CD14-positive monocyte (primary cell): ENCODE measurements at regions not wholly inside any gene's neighbourhood (a gene's known extent, or its start where the extent isn't known, plus 50 kb on each side); places are given as distances from the start of the nearest gene placed in this dataset.

ENCODE experiments used
- DNase-seq, 3 donors: peaks; one replicate each; pipeline ENCODE4 v3.0.0-alpha.2; 2011 to 2022
- H2AFZ ChIP-seq: 2 replicates; pipeline ENCODE4 v1.6.0; 2012; ENCODE audit warnings: mild to moderate bottlenecking, low read depth, low read length, inconsistent platforms; ENCODE audit not compliant: insufficient read depth, poor library complexity, severe bottlenecking
- H3K27ac ChIP-seq, 2 donors: 1 replicate in 1 of 2; 2 replicates in 1 of 2; pipeline ENCODE4 v1.5.1; 2012 to 2013; ENCODE audit warnings: low read length in 2 of 2, control low read depth in 1 of 2, inconsistent platforms in 1 of 2, low read depth in 1 of 2, mild to moderate bottlenecking in 1 of 2
- H3K27me3 ChIP-seq, 2 donors: one replicate each; pipeline versions ENCODE4 v1.6.0 to v1.6.1; 2011 to 2013; ENCODE audit warnings: low read length in 2 of 2; ENCODE audit not compliant: control insufficient read depth in 2 of 2, insufficient read depth in 2 of 2
- H3K36me3 ChIP-seq, 2 donors: replicated peaks in 1 of 2; 1 replicate in 1 of 2; 2 replicates in 1 of 2; pipeline versions ENCODE4 v1.5.1 to v1.6.1; 2012 to 2013; ENCODE audit warnings: low read length in 2 of 2, control low read depth in 1 of 2, inconsistent platforms in 1 of 2, mild to moderate bottlenecking in 1 of 2; ENCODE audit not compliant: insufficient read depth in 2 of 2, control insufficient read depth in 1 of 2
- H3K4me1 ChIP-seq, 2 donors: 1 replicate in 1 of 2; 2 replicates in 1 of 2; pipeline versions ENCODE4 v1.5.1 to v1.6.1; 2012 to 2013; ENCODE audit warnings: low read length in 2 of 2, control low read depth in 1 of 2, inconsistent platforms in 1 of 2, mild to moderate bottlenecking in 1 of 2, moderate library complexity in 1 of 2; ENCODE audit not compliant: insufficient read depth in 2 of 2, control insufficient read depth in 1 of 2
- H3K4me2 ChIP-seq: replicated peaks from 2 replicates; pipeline ENCODE3; 2012; ENCODE audit warnings: low read length, moderate library complexity, mild to moderate bottlenecking; ENCODE audit not compliant: poor library complexity, severe bottlenecking; ENCODE audit errors: extremely low read depth
- H3K4me3 ChIP-seq, 3 experiments: fragments of 200-600 bp in 1 of 3; sonication (generic) in 1 of 3; replicated peaks in 1 of 3; 1 replicate in 2 of 3; 2 replicates in 1 of 3; pipeline ENCODE4 v1.5.1; 2011 to 2013; ENCODE audit warnings: low read length in 3 of 3, mild to moderate bottlenecking in 3 of 3, control low read depth in 2 of 3, low read depth in 2 of 3, inconsistent platforms in 1 of 3, moderate library complexity in 1 of 3
- H3K79me2 ChIP-seq: 2 replicates; pipeline ENCODE4 v1.6.0; 2012; ENCODE audit warnings: mild to moderate bottlenecking, control low read depth, inconsistent platforms, low read length, moderate library complexity; ENCODE audit not compliant: insufficient read depth
- H3K9ac ChIP-seq: 2 replicates; pipeline ENCODE4 v1.6.0; 2017; ENCODE audit warnings: low read length, mild to moderate bottlenecking; ENCODE audit not compliant: insufficient read depth, poor library complexity, severe bottlenecking
- H3K9me3 ChIP-seq, 2 donors: replicated peaks in 1 of 2; 1 replicate in 1 of 2; 2 replicates in 1 of 2; pipeline versions ENCODE4 v1.5.1 to v1.6.1; 2012 to 2013; ENCODE audit warnings: low read length in 2 of 2, control low read depth in 1 of 2; ENCODE audit not compliant: control insufficient read depth in 1 of 2, insufficient read depth in 1 of 2
- H4K20me1 ChIP-seq: 2 replicates; pipeline ENCODE4 v1.6.0; 2012; ENCODE audit warnings: mild to moderate bottlenecking, low read length, control low read depth, moderate library complexity; ENCODE audit not compliant: insufficient read depth
- H3K27ac Mint-ChIP-seq, 7 donors: one replicate each; pipeline ENCODE4 v1.8.0; 2020; ENCODE audit warnings: mild to moderate bottlenecking in 7 of 7, mixed read lengths in 7 of 7, moderate library complexity in 6 of 7, inconsistent platforms in 2 of 7
- H3K27me3 Mint-ChIP-seq, 3 donors: one replicate each; pipeline ENCODE4 v1.8.0; 2021 to 2022; ENCODE audit warnings: low read depth in 3 of 3, mild to moderate bottlenecking in 3 of 3, mixed read lengths in 3 of 3, moderate library complexity in 3 of 3, inconsistent platforms in 1 of 3
- H3K36me3 Mint-ChIP-seq, 2 donors: one replicate each; pipeline ENCODE4 v1.8.0; 2020; ENCODE audit warnings: mixed read lengths in 2 of 2, inconsistent platforms in 1 of 2, mild to moderate bottlenecking in 1 of 2
- H3K4me1 Mint-ChIP-seq: one replicate; pipeline ENCODE4 v1.8.0; 2020; ENCODE audit warnings: mild to moderate bottlenecking, mixed read lengths
- H3K4me3 Mint-ChIP-seq, 2 donors: one replicate each; pipeline ENCODE4 v1.8.0; 2020; ENCODE audit warnings: mild to moderate bottlenecking in 2 of 2, mixed read lengths in 2 of 2, moderate library complexity in 1 of 2
- H3K9me3 Mint-ChIP-seq, 7 donors: one replicate each; pipeline ENCODE4 v1.8.0; 2020 to 2022; ENCODE audit warnings: mixed read lengths in 7 of 7, mild to moderate bottlenecking in 6 of 7, moderate library complexity in 6 of 7, inconsistent platforms in 2 of 7
- WGBS: methylation state at CpG from one replicate; pipeline ENCODE4 v1.1.5; 2013; ENCODE audit warnings: missing lambda C conversion rate; ENCODE audit not compliant: insufficient coverage; 5-methylcytosine and 5-hydroxymethylcytosine counted together
- intact Hi-C, 2 donors: fragments of 100-400 bp; cut with micrococcal nuclease; formaldehyde crosslinking; loops; one replicate each; pipeline versions ENCODE4 v1.15.0 to v1.15.1; 2023
- TF ChIP-seq, protein P1 (sequence below): fragments of 200-600 bp; IDR thresholded peaks from one replicate; pipeline ENCODE4 v1.8.0; 2022; ENCODE audit warnings: antibody characterized with exemption, mild to moderate bottlenecking

DNA sequence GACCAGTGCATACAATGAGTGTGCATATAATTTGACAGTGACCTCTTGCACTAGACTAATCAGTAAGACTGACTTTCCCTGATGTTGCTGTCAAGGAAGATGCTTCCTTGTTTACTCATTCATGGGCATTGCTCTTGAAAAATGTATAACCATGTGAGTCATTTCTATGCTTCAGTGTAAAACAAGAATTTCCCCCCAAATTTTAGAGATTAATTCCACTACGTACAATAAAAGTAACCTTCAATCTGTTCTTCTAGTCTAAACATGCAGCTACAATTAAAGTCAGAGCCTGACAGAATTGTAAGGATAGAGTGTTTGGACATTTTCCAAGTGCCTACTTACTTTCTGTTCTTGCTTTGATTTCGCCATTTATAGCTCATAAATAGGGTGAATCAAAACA is 935.7 kb downstream of the RAPGEF2 start:
- no peak overlapping the region for H3K9ac ChIP-seq
- H3K79me2 ChIP-seq = no peaks in the 10 kb centered on the region
- no peaks in the 10 kb centered on the region for H3K27me3 Mint-ChIP-seq
- no peak overlapping the region for H3K27ac Mint-ChIP-seq
- H3K4me1 Mint-ChIP-seq = no peaks in the 10 kb centered on the region
- no peak overlapping the region for H3K4me3 Mint-ChIP-seq
- no peaks in the 10 kb centered on the region for H3K27me3 ChIP-seq
- H3K4me3 ChIP-seq = no peak overlapping the region
- H2AFZ ChIP-seq = no peak overlapping the region
- intact Hi-C loops = no loop called here
- no peak overlapping the region for H3K4me2 ChIP-seq
- peaks cover 5 to 11% of the 10 kb centered on the region in 2 donors for H3K9me3 ChIP-seq
- no peaks in the 10 kb centered on the region for H3K36me3 ChIP-seq
- WGBS = no CpG with 5 or more reads among the region's 2 CpGs
- H3K9me3 Mint-ChIP-seq = peaks cover 0 to 9% (median 0%) of the 10 kb centered on the region in 7 donors
- TF ChIP-seq, protein P1, sequence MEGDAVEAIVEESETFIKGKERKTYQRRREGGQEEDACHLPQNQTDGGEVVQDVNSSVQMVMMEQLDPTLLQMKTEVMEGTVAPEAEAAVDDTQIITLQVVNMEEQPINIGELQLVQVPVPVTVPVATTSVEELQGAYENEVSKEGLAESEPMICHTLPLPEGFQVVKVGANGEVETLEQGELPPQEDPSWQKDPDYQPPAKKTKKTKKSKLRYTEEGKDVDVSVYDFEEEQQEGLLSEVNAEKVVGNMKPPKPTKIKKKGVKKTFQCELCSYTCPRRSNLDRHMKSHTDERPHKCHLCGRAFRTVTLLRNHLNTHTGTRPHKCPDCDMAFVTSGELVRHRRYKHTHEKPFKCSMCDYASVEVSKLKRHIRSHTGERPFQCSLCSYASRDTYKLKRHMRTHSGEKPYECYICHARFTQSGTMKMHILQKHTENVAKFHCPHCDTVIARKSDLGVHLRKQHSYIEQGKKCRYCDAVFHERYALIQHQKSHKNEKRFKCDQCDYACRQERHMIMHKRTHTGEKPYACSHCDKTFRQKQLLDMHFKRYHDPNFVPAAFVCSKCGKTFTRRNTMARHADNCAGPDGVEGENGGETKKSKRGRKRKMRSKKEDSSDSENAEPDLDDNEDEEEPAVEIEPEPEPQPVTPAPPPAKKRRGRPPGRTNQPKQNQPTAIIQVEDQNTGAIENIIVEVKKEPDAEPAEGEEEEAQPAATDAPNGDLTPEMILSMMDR = no peak
- no peak for DNase-seq
- no peaks in the 10 kb centered on the region for H4K20me1 ChIP-seq
- H3K4me1 ChIP-seq = no peaks in the 10 kb centered on the region
- H3K36me3 Mint-ChIP-seq = no peaks in the 10 kb centered on the region
- no peak overlapping the region for H3K27ac ChIP-seq

DNA sequence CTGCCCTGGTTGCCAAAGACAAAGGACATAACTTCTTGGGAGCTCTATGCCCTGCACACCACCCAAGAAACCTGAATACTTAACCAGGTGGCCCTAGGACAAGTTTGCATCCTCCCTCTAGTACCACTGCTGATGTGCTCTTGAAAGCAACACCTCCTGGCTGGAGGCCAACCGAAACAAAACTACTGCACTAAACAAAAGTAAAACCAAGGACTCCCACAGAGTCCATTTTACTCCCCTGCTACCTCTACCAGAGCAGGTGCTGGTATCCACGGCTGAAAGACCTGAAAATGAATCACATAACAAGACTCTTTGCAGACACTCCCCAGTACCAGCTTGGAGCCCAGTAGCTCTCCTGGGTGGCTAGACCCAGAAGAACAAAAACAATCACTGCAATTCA is 941.8 kb downstream of the RAPGEF2 start:
- no peak overlapping the region for H3K27ac ChIP-seq
- H3K4me1 ChIP-seq = no peaks in the 10 kb centered on the region
- no peak for DNase-seq
- no peak overlapping the region for H3K4me3 Mint-ChIP-seq
- H3K27ac Mint-ChIP-seq = no peak overlapping the region
- no peaks in the 10 kb centered on the region for H3K79me2 ChIP-seq
- peaks cover 0 to 11% (median 3%) of the 10 kb centered on the region in 7 donors for H3K9me3 Mint-ChIP-seq
- intact Hi-C loops = no loop called here
- H3K27me3 Mint-ChIP-seq = no peaks in the 10 kb centered on the region
- TF ChIP-seq, protein P1 = no peak
- no peak overlapping the region for H3K9ac ChIP-seq
- H2AFZ ChIP-seq = no peak overlapping the region
- WGBS = 81% methylated on average over 2 of the region's 2 CpGs
- no peaks in the 10 kb centered on the region for H3K27me3 ChIP-seq
- no peaks in the 10 kb centered on the region for H3K36me3 Mint-ChIP-seq
- no peaks in the 10 kb centered on the region for H3K36me3 ChIP-seq
- H3K4me3 ChIP-seq = no peak overlapping the region
- H3K4me1 Mint-ChIP-seq = no peaks in the 10 kb centered on the region
- no peak overlapping the region for H3K4me2 ChIP-seq
- peaks cover 5 to 11% of the 10 kb centered on the region in 2 donors for H3K9me3 ChIP-seq
- no peaks in the 10 kb centered on the region for H4K20me1 ChIP-seq
